Activated naive CD8-positive, alpha-beta T cell treated with anti-CD3 and anti-CD28 coated beads, Interleukin-2, amount 50 U/mL, for 24 hours (primary cell): ENCODE measurements at regions not wholly inside any gene's neighbourhood (a gene's known extent, or its start where the extent isn't known, plus 50 kb on each side); places are given as distances from the start of the nearest gene placed in this dataset.
"Not testable (repeated sequence)": the region's sequence is repeated elsewhere in the genome, so short reads cannot be mapped to it uniquely, and the experiment has no call there.

Source experiments
- ATAC-seq: fragments of 150-1000 bp; cut with Tn5 transposase; one replicate; pipeline ENCODE4 v1.10.0; 2021
- DNase-seq: peaks from one replicate; pipeline ENCODE4 v3.0.0; 2021
- H3K27ac Mint-ChIP-seq: one replicate; pipeline ENCODE4 v1.8.0; 2021; ENCODE audit warnings: mild to moderate bottlenecking, mixed read lengths
- H3K27me3 Mint-ChIP-seq: one replicate; pipeline ENCODE4 v1.8.0; 2021; ENCODE audit warnings: mixed read lengths
- H3K36me3 Mint-ChIP-seq: one replicate; pipeline ENCODE4 v1.8.0; 2021; ENCODE audit warnings: low read depth, mixed read lengths
- H3K4me1 Mint-ChIP-seq: one replicate; pipeline ENCODE4 v1.8.0; 2021; ENCODE audit warnings: mixed read lengths
- H3K4me3 Mint-ChIP-seq: one replicate; pipeline ENCODE4 v1.8.0; 2021; ENCODE audit warnings: mild to moderate bottlenecking, moderate library complexity, mixed read lengths
- H3K9me3 Mint-ChIP-seq: one replicate; pipeline ENCODE4 v1.8.0; 2021; ENCODE audit warnings: mixed read lengths

GRCh38 chr9:117938086-117938485 lies 233.9 kb downstream of the TLR4 start:
- Mint-ChIP-seq H3K27ac (no peak overlapping the region), H3K9me3 (no peaks in the 10 kb centered on the region), H3K27me3 (peaks cover 4% of the 10 kb centered on the region), H3K36me3 (no peaks in the 10 kb centered on the region), H3K4me3 (no peak overlapping the region), H3K4me1 (no peaks in the 10 kb centered on the region)
- DNase-seq = no peak
- ATAC-seq = no peak

- H3K27me3 Mint-ChIP-seq = peaks cover 4% of the 10 kb centered on the region
- no peak for DNase-seq
- no peaks in the 10 kb centered on the region for H3K4me1 Mint-ChIP-seq
- no peaks in the 10 kb centered on the region for H3K9me3 Mint-ChIP-seq
- no peak for ATAC-seq
- no peak overlapping the region for H3K4me3 Mint-ChIP-seq
- no peaks in the 10 kb centered on the region for H3K36me3 Mint-ChIP-seq
- H3K27ac Mint-ChIP-seq = no peak overlapping the region
Observed at GRCh38 chr9:117938896-117939295, 234.7 kb downstream of the TLR4 start.

GRCh38 chr9:117944750-117945149 lies 240.5 kb downstream of the TLR4 start:
- DNase-seq, H3K9me3 Mint-ChIP-seq, H3K27ac Mint-ChIP-seq, H3K4me1 Mint-ChIP-seq, H3K27me3 Mint-ChIP-seq, H3K36me3 Mint-ChIP-seq, ATAC-seq, H3K4me3 Mint-ChIP-seq: not testable (repeated sequence)

DNA sequence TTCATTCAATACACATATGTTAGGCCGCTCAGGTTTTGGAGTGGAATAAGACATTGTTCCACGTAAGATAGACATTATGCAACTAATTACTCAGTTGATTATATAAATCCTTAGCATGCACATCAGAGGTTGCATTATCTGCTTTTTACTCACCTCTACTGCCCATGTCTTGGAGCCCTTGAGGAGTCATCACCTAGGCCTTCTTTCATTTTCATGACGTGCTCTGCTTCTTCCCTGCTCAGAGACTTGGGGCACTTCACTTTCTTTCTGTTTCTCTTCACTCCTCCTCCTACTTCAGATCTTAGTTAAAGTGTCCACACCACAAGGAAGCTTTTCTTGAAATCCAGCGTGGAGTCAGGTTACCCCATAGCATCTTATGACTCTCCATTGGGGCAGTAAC lies 241.1 kb downstream of the TLR4 start:
- H3K27me3 Mint-ChIP-seq = no peaks in the 10 kb centered on the region
- no peak overlapping the region for H3K27ac Mint-ChIP-seq
- no peaks in the 10 kb centered on the region for H3K9me3 Mint-ChIP-seq
- ATAC-seq (no peak), DNase-seq (no peak)
- no peaks in the 10 kb centered on the region for H3K36me3 Mint-ChIP-seq
- H3K4me3 Mint-ChIP-seq = no peak overlapping the region
- H3K4me1 Mint-ChIP-seq = no peaks in the 10 kb centered on the region

GRCh38 chr9:117951127-117951526 lies 246.9 kb downstream of the TLR4 start:
- Mint-ChIP-seq H3K27ac (no peak overlapping the region), H3K4me3 (no peak overlapping the region), H3K4me1 (no peaks in the 10 kb centered on the region), H3K9me3 (no peaks in the 10 kb centered on the region), H3K36me3 (no peaks in the 10 kb centered on the region), H3K27me3 (peaks cover 6% of the 10 kb centered on the region)
- ATAC-seq (no peak), DNase-seq (no peak)

DNA sequence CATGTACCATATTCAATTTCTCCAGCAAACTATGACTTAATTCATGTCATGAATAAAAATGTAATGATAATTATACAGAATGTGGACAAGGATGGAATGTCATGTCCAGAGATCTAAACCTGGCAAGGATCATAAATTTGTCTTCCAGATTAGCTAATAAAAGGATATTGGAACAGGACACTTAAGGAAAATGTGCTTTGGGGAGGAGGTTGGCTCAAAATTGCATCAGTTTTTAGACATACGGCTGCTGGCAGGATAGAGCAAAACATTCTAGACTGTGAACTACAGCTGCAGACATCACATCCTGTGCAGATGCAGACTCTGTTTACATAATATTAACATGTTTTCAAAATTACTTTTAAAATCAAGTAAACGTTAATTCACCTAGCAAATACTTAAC lies 248.4 kb downstream of the TLR4 start:
- peaks cover 6% of the 10 kb centered on the region for H3K27me3 Mint-ChIP-seq
- DNase-seq (no peak), ATAC-seq (no peak)
- no peak overlapping the region for H3K4me3 Mint-ChIP-seq
- H3K36me3 Mint-ChIP-seq = no peaks in the 10 kb centered on the region
- no peaks in the 10 kb centered on the region for H3K4me1 Mint-ChIP-seq
- H3K27ac Mint-ChIP-seq = no peak overlapping the region
- no peaks in the 10 kb centered on the region for H3K9me3 Mint-ChIP-seq

DNA sequence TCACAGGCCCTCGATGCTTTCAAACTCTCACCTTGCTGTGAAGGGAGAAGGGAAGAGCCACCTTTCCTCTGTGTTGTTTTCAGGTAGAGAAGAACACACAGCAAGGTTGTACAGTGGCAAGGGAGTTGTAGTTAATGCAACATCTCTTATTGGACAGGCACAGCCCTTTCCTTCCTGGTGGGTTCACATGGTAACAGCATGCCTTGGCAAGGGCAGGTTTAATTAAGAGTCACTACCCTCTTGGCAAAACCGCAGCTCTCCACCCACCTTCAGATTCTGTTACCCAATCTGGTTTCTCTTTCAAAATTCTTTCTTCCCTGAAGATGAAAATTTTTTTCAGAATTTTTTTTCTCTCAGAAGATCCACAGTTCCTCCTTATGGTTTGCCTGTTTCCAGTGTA lies 253.1 kb downstream of the TLR4 start:
- no peak overlapping the region for H3K27ac Mint-ChIP-seq
- ATAC-seq (no peak), DNase-seq (no peak)
- H3K27me3 Mint-ChIP-seq = peaks cover 1% of the 10 kb centered on the region
- H3K36me3 Mint-ChIP-seq = no peaks in the 10 kb centered on the region
- H3K4me1 Mint-ChIP-seq = no peaks in the 10 kb centered on the region
- no peak overlapping the region for H3K4me3 Mint-ChIP-seq
- no peaks in the 10 kb centered on the region for H3K9me3 Mint-ChIP-seq

GRCh38 chr9:117958726-117959125 lies 254.5 kb downstream of the TLR4 start:
- Mint-ChIP-seq H3K27ac (no peak overlapping the region), H3K4me3 (no peak overlapping the region), H3K4me1 (no peaks in the 10 kb centered on the region), H3K36me3 (no peaks in the 10 kb centered on the region), H3K9me3 (no peaks in the 10 kb centered on the region), H3K27me3 (peaks cover 1% of the 10 kb centered on the region)
- no peak for ATAC-seq
- no peak for DNase-seq

DNA sequence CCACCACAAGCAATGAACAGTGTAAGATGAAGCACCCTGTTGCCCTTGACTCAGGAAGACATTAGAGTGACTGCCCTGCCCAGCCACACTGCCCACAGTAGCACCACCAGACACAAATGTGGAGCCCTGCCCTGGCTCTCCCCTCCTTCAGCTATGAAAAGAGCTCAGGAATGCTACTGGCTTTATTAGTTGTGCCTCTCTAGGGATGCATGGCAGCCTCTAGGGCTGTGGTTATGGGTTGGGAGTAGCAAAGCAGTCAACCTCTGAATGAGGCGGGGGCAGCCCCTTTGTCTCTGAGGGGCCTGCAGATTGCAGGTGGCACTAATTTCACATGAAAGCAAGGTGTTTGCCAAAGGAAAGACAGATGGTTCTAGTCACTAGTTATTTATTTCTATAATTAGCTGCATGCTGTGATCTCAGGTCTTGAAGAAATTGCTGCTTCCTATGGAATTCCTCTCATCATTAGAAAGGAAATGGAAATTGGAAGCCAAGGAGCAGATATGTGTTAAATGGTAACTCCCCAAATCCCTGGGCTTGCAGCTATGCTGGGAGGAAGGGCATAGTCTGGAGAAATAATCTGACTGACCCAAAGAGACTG lies 259.4 kb downstream of the TLR4 start:
- Mint-ChIP-seq H3K4me1 (no peaks in the 10 kb centered on the region), H3K27ac (no peak overlapping the region), H3K27me3 (no peaks in the 10 kb centered on the region), H3K9me3 (no peaks in the 10 kb centered on the region), H3K36me3 (no peaks in the 10 kb centered on the region), H3K4me3 (no peak overlapping the region)
- DNase-seq (no peak), ATAC-seq (no peak)

DNA sequence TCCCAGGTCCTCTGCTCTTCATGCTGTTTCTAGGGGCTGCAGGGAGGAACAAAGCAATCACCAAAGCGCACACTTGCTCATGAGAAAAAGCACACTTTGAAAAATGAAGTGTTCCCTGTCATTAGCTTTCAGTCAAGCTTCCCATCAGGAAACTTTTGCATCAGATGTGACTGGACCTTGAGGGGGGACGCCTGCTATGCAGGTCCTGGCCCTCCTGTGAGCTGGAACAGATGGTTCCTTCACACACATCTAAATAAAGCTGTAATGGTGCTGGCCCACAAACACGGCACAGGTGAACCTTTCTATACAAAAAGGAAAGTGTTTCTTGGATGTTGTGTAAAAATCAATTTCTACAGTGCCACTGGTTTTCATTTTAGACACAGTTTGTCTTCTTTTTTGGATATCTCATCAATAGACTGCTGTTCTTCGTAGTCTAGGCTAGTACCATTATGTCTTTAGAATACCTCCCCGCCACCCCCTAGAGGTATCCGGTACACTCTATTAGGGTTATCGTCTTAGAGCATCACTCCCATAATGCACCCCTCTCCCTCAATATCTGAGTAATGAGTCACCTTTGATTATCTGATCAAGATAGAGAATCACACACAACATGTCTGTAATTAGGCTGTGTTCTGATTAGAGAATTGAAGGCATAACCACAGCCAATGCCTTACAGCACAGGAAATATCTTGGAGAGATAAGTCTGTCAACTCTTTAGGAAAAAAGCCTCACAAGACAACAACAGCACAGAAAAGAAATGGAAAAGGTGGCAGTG lies 266.3 kb downstream of the TLR4 start:
- no peaks in the 10 kb centered on the region for H3K36me3 Mint-ChIP-seq
- no peak overlapping the region for H3K27ac Mint-ChIP-seq
- no peak overlapping the region for H3K4me3 Mint-ChIP-seq
- no peak for ATAC-seq
- no peaks in the 10 kb centered on the region for H3K4me1 Mint-ChIP-seq
- DNase-seq = no peak
- H3K27me3 Mint-ChIP-seq = no peaks in the 10 kb centered on the region
- no peaks in the 10 kb centered on the region for H3K9me3 Mint-ChIP-seq

GRCh38 chr9:117974108-117974507 lies 269.9 kb downstream of the TLR4 start:
- peaks cover 5% of the 10 kb centered on the region for H3K27me3 Mint-ChIP-seq
- H3K4me3 Mint-ChIP-seq = no peak overlapping the region
- H3K4me1 Mint-ChIP-seq = no peaks in the 10 kb centered on the region
- peaks cover 4% of the 10 kb centered on the region for H3K9me3 Mint-ChIP-seq
- ATAC-seq (no peak), DNase-seq (no peak)
- no peaks in the 10 kb centered on the region for H3K36me3 Mint-ChIP-seq
- no peak overlapping the region for H3K27ac Mint-ChIP-seq

- ATAC-seq = no peak
- Mint-ChIP-seq H3K36me3 (no peaks in the 10 kb centered on the region), H3K4me1 (no peaks in the 10 kb centered on the region), H3K4me3 (no peak overlapping the region), H3K9me3 (peaks cover 4% of the 10 kb centered on the region), H3K27ac (no peak overlapping the region), H3K27me3 (peaks cover 7% of the 10 kb centered on the region)
- no peak for DNase-seq
Observed at GRCh38 chr9:117979914-117980313, 275.7 kb downstream of the TLR4 start.

GRCh38 chr9:117987945-117988344 lies 283.7 kb downstream of the TLR4 start:
- no peak overlapping the region for H3K4me3 Mint-ChIP-seq
- no peaks in the 10 kb centered on the region for H3K9me3 Mint-ChIP-seq
- H3K36me3 Mint-ChIP-seq = no peaks in the 10 kb centered on the region
- ATAC-seq (no peak), DNase-seq (no peak)
- H3K27me3 Mint-ChIP-seq = peaks cover 5% of the 10 kb centered on the region
- H3K4me1 Mint-ChIP-seq = no peaks in the 10 kb centered on the region
- H3K27ac Mint-ChIP-seq = no peak overlapping the region

- ATAC-seq (no peak), DNase-seq (no peak)
- Mint-ChIP-seq H3K9me3 (no peaks in the 10 kb centered on the region), H3K27me3 (peaks cover 9% of the 10 kb centered on the region), H3K4me1 (no peaks in the 10 kb centered on the region), H3K4me3 (no peak overlapping the region), H3K27ac (no peak overlapping the region), H3K36me3 (no peaks in the 10 kb centered on the region)
Observed at GRCh38 chr9:117992006-117992405, 287.8 kb downstream of the TLR4 start.

DNA sequence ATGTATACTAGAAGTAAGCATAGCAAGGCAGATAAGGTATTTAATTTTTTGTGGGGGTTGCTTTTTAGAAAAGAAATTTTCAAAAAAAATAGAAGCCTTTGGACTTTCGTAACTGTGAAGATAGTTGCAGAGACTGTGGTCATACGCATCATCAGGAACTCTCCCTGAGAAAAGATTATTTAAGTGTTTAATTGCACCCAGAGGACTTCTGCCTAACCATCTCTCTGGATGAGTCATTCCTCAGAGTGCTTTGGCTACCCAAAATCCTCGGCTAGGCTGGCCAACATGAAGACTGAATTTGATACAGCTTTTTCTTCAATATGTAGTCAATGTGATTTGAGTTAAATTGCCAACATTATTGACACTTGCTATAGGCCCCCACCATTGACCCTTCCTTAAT lies 296.4 kb downstream of the TLR4 start:
- H3K4me1 Mint-ChIP-seq = no peaks in the 10 kb centered on the region
- no peak overlapping the region for H3K4me3 Mint-ChIP-seq
- ATAC-seq (no peak), DNase-seq (no peak)
- no peaks in the 10 kb centered on the region for H3K9me3 Mint-ChIP-seq
- no peaks in the 10 kb centered on the region for H3K36me3 Mint-ChIP-seq
- no peaks in the 10 kb centered on the region for H3K27me3 Mint-ChIP-seq
- no peak overlapping the region for H3K27ac Mint-ChIP-seq
